Psoas muscle (tissue), 7 donors: ENCODE measurements at regions not wholly inside any gene's neighbourhood (a gene's known extent, or its start where the extent isn't known, plus 50 kb on each side); places are given as distances from the start of the nearest gene placed in this dataset.

Experiments
- ATAC-seq, 4 donors: fragments of 200-7000 bp; cut with Tn5 transposase; one replicate each; pipeline ENCODE4 v1.9.1; 2020; ENCODE audit warnings: moderate library complexity in 3 of 4, mild to moderate bottlenecking in 2 of 4
- DNase-seq, 2 donors: peaks; one replicate each; pipeline ENCODE4 v3.0.0-alpha.2; 2020
- H3K27ac ChIP-seq: fragments of 200-600 bp; one replicate; pipeline ENCODE4 v1.8.0; 2022
- H3K27me3 ChIP-seq, 3 donors: fragments of 200-600 bp in 1 of 3; one replicate each; pipeline versions ENCODE4 v1.6.1 to v1.8.0; 2013 to 2022; ENCODE audit warnings: low read length in 2 of 3, mild to moderate bottlenecking in 2 of 3, moderate library complexity in 1 of 3; ENCODE audit not compliant: insufficient read depth in 3 of 3
- H3K36me3 ChIP-seq, 2 donors: fragments of 200-600 bp in 1 of 2; one replicate each; pipeline versions ENCODE4 v1.6.1 to v1.8.0; 2013 to 2022; ENCODE audit warnings: low read depth in 1 of 2, mild to moderate bottlenecking in 1 of 2, moderate library complexity in 1 of 2; ENCODE audit not compliant: insufficient read depth in 1 of 2
- H3K4me1 ChIP-seq: fragments of 200-600 bp; one replicate; pipeline ENCODE4 v1.8.0; 2022
- H3K4me3 ChIP-seq: fragments of 200-600 bp; one replicate; pipeline ENCODE4 v1.8.0; 2022; ENCODE audit warnings: mild to moderate bottlenecking
- H3K9me3 ChIP-seq: fragments of 200-600 bp; one replicate; pipeline ENCODE4 v1.8.0; 2022
- CTCF ChIP-seq: fragments of 200-600 bp; IDR thresholded peaks from one replicate; pipeline ENCODE4 v1.8.0; 2022; ENCODE audit warnings: antibody characterized with exemption
- WGBS, 3 donors: extraction: QIAGEN DNeasy Blood & Tissue Kit; methylation state at CpG; one replicate each; pipeline versions ENCODE4 v1.1.6 to v1.1.7; 2013; 5-methylcytosine and 5-hydroxymethylcytosine counted together
- intact Hi-C, 2 donors: fragments of 100-400 bp; cut with DNase I; formaldehyde crosslinking; loops; one replicate each; pipeline versions ENCODE4 v1.11.0 to v1.14.2; 2022
- donor health status: healthy with polysubstance abuse.
- donor health status: DM: no; HTN: no; CAD: no; lungs with moderate emphysema.
- donor health status: Bipolar disorder and iron deficiency.
- donor health status: healthy.
- donor health status: DM: yes; HTN: yes; CAD: no.
- donor health status: DM: no; HTN: no; CAD: no.
- donor health status: DM: yes; HTN: yes; CAD: no.

DNA sequence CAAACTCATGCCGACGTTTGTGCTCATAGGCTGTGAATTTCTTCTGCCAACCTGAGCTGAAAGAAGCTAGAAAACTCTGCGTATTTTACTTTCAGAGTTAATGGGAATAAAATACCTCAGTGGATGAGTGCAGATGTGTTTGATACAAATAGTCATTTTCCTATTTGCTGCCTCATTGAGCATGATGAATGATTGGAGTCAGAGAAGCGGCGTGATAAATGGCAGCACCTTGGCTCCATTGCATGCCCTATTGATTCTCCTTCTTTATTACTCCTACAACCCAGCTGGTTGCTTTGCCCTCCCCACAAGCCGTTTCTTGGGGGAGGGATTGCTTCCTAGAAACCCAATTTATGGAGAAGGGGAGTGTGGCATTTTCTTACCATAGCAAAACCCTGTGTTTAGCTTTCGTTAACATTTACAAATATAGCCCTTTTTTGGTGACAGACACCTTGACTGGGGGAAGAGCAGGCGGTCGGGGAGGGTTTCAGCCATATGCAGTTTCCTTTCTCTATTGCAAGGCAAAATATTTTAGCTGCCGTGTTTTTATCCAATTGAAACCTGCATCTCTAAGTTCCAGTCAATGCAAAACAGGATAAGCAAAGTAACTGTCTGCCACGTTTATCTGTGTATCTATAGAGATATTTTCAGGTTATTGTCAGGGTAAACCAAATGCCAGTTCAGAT is 93.1 kb upstream of the TBCA start:
- no peaks in the 10 kb centered on the region for H3K27me3 ChIP-seq
- ATAC-seq (no peak), DNase-seq (no peak)
- 77 to 80% (median 80%) methylated on average over 11 of the region's 11 CpGs for WGBS, 3 donors
- H3K36me3 ChIP-seq: no peaks in the 10 kb centered on the region
- H3K4me3 ChIP-seq: no peak overlapping the region
- no peak for TF ChIP-seq CTCF
- no peaks in the 10 kb centered on the region for H3K9me3 ChIP-seq
- no peak overlapping the region for H3K27ac ChIP-seq
- intact Hi-C loops: no loop called here
- no peaks in the 10 kb centered on the region for H3K4me1 ChIP-seq

DNA sequence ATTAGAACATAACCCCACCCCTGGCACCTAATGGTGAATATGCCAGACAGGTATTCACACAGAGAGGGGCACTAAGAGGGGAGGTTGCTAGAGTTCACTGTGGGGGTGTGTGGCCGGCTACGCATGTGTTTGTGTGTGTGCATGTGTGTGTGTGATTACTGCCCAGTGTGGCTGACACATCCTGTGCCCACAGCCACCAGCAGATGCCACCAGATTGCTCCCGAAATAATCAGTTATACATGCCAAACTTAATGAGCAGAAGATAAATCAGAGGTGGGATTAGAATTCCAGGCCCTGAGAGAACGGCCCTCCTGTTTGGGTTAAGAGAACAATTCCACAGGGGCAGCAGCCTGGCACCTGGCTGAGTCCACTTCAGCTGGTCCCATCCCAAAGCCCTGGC is 91.8 kb upstream of the TBCA start:
- Histone ChIP-seq H3K27me3 (no peaks in the 10 kb centered on the region), H3K4me3 (no peak overlapping the region), H3K4me1 (no peaks in the 10 kb centered on the region), H3K27ac (no peak overlapping the region), H3K9me3 (no peaks in the 10 kb centered on the region), H3K36me3 (no peaks in the 10 kb centered on the region)
- intact Hi-C loops: no loop called here
- no peak for DNase-seq
- 49 to 64% (median 51%) methylated on average over 4 of the region's 4 CpGs for WGBS, 3 donors
- no peak for TF ChIP-seq CTCF
- no peak for ATAC-seq

- no peak for DNase-seq
- H3K27me3 ChIP-seq: no peaks in the 10 kb centered on the region
- intact Hi-C loops: no loop called here
- no peak for ATAC-seq
- no peaks in the 10 kb centered on the region for H3K9me3 ChIP-seq
- TF ChIP-seq CTCF: no peak
- no peak overlapping the region for H3K4me3 ChIP-seq
- H3K27ac ChIP-seq: no peak overlapping the region
- 33 to 48% (median 38%) methylated on average over 2 of the region's 2 CpGs for WGBS, 3 donors
- no peaks in the 10 kb centered on the region for H3K4me1 ChIP-seq
- no peaks in the 10 kb centered on the region for H3K36me3 ChIP-seq
Observed at GRCh38 chr5:77867194-77867691, 91.1 kb upstream of the TBCA start.

- no peak overlapping the region for H3K4me3 ChIP-seq
- H3K36me3 ChIP-seq: no peaks in the 10 kb centered on the region
- H3K9me3 ChIP-seq: no peaks in the 10 kb centered on the region
- H3K27ac ChIP-seq: no peak overlapping the region
- DNase-seq (no peak), ATAC-seq (no peak)
- no peaks in the 10 kb centered on the region for H3K27me3 ChIP-seq
- WGBS, 3 donors: 79 to 88% (median 84%) methylated on average over 7 of the region's 7 CpGs
- intact Hi-C loops: no loop called here
- no peak for TF ChIP-seq CTCF
- H3K4me1 ChIP-seq: no peaks in the 10 kb centered on the region
Observed at GRCh38 chr5:77866198-77866597, 90.1 kb upstream of the TBCA start.

- ATAC-seq: no peak
Observed at GRCh38 chr5:77864997-77865396, 88.9 kb upstream of the TBCA start.

More at GRCh38 chr5:77864997-77865396, 88.9 kb upstream of the TBCA start:
- WGBS, 3 donors: 68 to 77% (median 70%) methylated on average over 8 of the region's 8 CpGs
- H3K36me3 ChIP-seq: no peaks in the 10 kb centered on the region
- TF ChIP-seq CTCF: no peak
- H3K9me3 ChIP-seq: no peaks in the 10 kb centered on the region
- H3K27ac ChIP-seq: no peak overlapping the region
- H3K4me3 ChIP-seq: no peak overlapping the region
- intact Hi-C loops: no loop called here
- H3K27me3 ChIP-seq: no peaks in the 10 kb centered on the region
- DNase-seq: no peak
- H3K4me1 ChIP-seq: no peaks in the 10 kb centered on the region
